ENCODE measurements at regions not wholly inside any gene's neighbourhood (a gene's known extent, or its start where the extent isn't known, plus 50 kb on each side); places are given as distances from the start of the nearest gene placed in this dataset.

DNA sequence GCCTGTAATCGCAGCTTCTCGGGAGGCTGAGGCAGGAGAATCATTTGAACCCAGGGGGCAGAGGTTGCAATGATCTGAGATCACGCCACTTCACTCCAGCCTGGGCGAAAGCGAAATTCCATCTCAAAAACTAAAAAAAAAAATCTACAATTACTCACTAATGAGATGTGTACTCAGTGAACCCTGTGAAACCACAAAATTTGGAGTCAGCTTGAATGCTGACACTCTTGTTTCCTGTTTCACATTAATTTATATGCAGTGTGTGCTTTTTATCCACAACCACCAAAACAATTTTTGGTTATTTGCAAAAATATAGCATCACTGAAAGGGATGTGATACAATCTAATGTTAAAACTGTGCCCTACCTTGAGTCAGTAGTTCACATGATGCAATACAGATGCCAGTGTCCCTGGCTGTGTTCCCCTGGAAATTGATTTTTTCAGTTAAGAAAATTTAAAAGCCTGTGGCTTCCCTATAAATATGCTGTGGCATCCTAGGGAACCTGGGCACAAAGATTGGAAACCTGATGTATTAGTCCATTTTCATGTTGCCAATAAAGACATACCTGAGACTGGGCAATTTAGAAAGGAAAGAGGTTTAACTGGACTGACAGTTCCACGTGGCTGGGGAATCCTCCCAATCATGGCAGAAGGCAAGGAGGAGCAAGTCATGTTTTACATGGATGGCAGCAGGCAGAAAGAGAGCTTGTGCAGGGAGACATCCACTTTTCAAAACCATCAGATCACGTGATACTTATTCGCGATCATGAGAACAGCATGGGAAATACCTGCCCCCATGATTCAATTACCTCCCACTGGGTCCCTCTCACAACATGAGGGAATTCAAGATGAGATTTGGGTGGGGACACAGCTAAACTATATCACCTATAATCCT is 337.5 kb upstream of the NT5C1B start:
- TF ChIP-seq CTCF (IDR thresholded peaks at IDR 0.05): no peak
- TF ChIP-seq POLR2A (IDR thresholded peaks at IDR 0.05): no peak

Data from thyroid gland (tissue), 4 donors.